ENCODE measurements at regions not wholly inside any gene's neighbourhood (a gene's known extent, or its start where the extent isn't known, plus 50 kb on each side); places are given as distances from the start of the nearest gene placed in this dataset.

- Histone ChIP-seq H3K9me2 (ENCODE audit: insufficient read depth) (no peaks in the 10 kb centered on the region), H3K79me2 (ENCODE audit: low read depth) (no peaks in the 10 kb centered on the region), H2AFZ (no peak overlapping the region), H3K27me3 (ENCODE audit: insufficient read depth, low read depth) (no peaks in the 10 kb centered on the region), H3K9me3 (ENCODE audit: insufficient read depth, low read depth) (no peaks in the 10 kb centered on the region), H3K4me3 (no peak overlapping the region), H3K27ac (no peak overlapping the region), H4K20me1 (ENCODE audit: insufficient read depth) (no peaks in the 10 kb centered on the region), H3F3A (ENCODE audit: insufficient read depth, low read depth) (peaks cover 6% of the 10 kb centered on the region; the same call in 1 of the 2 replicates), H3K4me2 (no peak overlapping the region), H3K36me3 (ENCODE audit: low read depth) (no peaks in the 10 kb centered on the region), H3K4me1 (replicated peaks; ENCODE audit: insufficient read depth) (peaks cover 13% of the 10 kb centered on the region)
- BruUV-seq (replicated peaks), result no TSS peak
- CTCF ChIA-PET, result no interaction called here
- POLR2A ChIA-PET (ENCODE audit: unreplicated experiment), result no interaction called here
- TF ChIP-seq CTCF (conservative IDR thresholded peaks at IDR 0.05), result no peak
- TF ChIP-seq EZH2 (IDR thresholded peaks at IDR 0.05; ENCODE audit: low read depth), result no peak
- DNase-seq, result no peak
- intact Hi-C loops (cut with micrococcal nuclease; ENCODE audit: unreplicated experiment), result no loop called here
Observed at GRCh38 chr4:141390571-141390970, 169.9 kb downstream of the ZNF330 start.

DNA sequence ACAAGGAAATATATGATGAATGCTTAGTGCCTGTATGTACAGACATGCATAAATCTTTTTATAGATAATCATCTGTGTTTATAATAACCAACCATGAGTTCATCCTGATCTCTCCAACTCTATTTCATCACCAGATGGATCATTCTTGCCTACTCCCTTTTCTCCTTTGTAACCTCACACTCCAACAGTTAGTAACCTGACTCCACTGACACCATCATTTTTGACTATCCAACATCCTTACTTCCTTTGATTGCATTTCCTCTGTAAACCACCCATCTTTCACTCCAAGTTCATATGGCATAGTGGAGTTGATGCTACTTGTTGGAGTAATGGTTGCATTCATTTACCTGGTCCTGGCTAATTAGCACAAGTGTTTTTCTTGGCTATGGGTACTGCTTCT is 170.6 kb downstream of the ZNF330 start:
- no peak for DNase-seq
- Histone ChIP-seq H3F3A (ENCODE audit: insufficient read depth, low read depth) (peaks cover 6% of the 10 kb centered on the region; the same call in 1 of the 2 replicates), H3K36me3 (ENCODE audit: low read depth) (no peaks in the 10 kb centered on the region), H3K9me2 (ENCODE audit: insufficient read depth) (no peaks in the 10 kb centered on the region), H3K4me3 (no peak overlapping the region), H3K27me3 (ENCODE audit: insufficient read depth, low read depth) (no peaks in the 10 kb centered on the region), H3K4me2 (peak overlapping the region; percentile 13), H3K79me2 (ENCODE audit: low read depth) (no peaks in the 10 kb centered on the region), H3K9me3 (ENCODE audit: insufficient read depth, low read depth) (no peaks in the 10 kb centered on the region), H3K27ac (no peak overlapping the region), H4K20me1 (ENCODE audit: insufficient read depth) (no peaks in the 10 kb centered on the region), H2AFZ (no peak overlapping the region), H3K4me1 (replicated peaks; ENCODE audit: insufficient read depth) (peaks cover 13% of the 10 kb centered on the region)
- TF ChIP-seq EZH2 (IDR thresholded peaks at IDR 0.05; ENCODE audit: low read depth), result no peak
- no peak for TF ChIP-seq CTCF (conservative IDR thresholded peaks at IDR 0.05)
- no TSS peak for BruUV-seq (replicated peaks)
- intact Hi-C loops (cut with micrococcal nuclease; ENCODE audit: unreplicated experiment), result no loop called here
- CTCF ChIA-PET, result no interaction called here
- POLR2A ChIA-PET (ENCODE audit: unreplicated experiment), result interaction anchor here (0.6 kb wide), 1 partner anchor 214 kb away, joined by 5 read pairs; no protein-coding TSS in a partner anchor

- Histone ChIP-seq H3K27ac (no peak overlapping the region), H3K4me1 (replicated peaks; ENCODE audit: insufficient read depth) (peaks cover 13% of the 10 kb centered on the region), H3K4me3 (no peak overlapping the region), H2AFZ (no peak overlapping the region), H3K36me3 (ENCODE audit: low read depth) (no peaks in the 10 kb centered on the region), H3K27me3 (ENCODE audit: insufficient read depth, low read depth) (no peaks in the 10 kb centered on the region), H3K4me2 (peak overlapping the region; percentile 13), H3K9me2 (ENCODE audit: insufficient read depth) (no peaks in the 10 kb centered on the region), H3F3A (ENCODE audit: insufficient read depth, low read depth) (peaks cover 6% of the 10 kb centered on the region; the same call in 1 of the 2 replicates), H3K79me2 (ENCODE audit: low read depth) (no peaks in the 10 kb centered on the region), H3K9me3 (ENCODE audit: insufficient read depth, low read depth) (no peaks in the 10 kb centered on the region), H4K20me1 (ENCODE audit: insufficient read depth) (no peaks in the 10 kb centered on the region)
- no TSS peak for BruUV-seq (replicated peaks)
- intact Hi-C loops (cut with micrococcal nuclease; ENCODE audit: unreplicated experiment), result no loop called here
- ChIA-PET CTCF (no interaction called here), POLR2A (ENCODE audit: unreplicated experiment) (interaction anchor here (0.6 kb wide), 1 partner anchor 214 kb away, joined by 5 read pairs; no protein-coding TSS in a partner anchor)
- TF ChIP-seq CTCF (conservative IDR thresholded peaks at IDR 0.05) (no peak), EZH2 (IDR thresholded peaks at IDR 0.05; ENCODE audit: low read depth) (no peak)
- DNase-seq, result peak; percentile 12 to 85
Observed at GRCh38 chr4:141391771-141392170, 171.1 kb downstream of the ZNF330 start.
